ENCODE measurements at regions not wholly inside any gene's neighbourhood (a gene's known extent, or its start where the extent isn't known, plus 50 kb on each side); places are given as distances from the start of the nearest gene placed in this dataset.

DNA sequence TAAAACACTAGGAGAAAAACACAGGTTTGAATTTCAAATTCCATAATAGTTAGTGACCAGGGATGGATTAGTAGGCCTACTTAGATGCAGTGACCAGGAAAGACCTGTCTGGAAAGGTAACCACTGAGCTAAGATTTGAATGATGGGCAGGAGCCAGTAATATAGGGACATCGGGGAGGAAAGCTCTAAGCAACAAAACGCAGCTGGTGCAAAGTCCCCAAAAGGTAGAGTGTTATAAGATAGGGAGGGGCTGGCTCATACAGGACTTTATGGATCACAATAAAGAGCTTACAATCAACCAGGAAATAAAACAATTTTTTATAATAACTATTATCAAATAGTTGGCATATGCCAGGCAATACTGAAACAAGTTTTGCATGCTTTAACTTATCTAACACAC, 849.4 kb downstream of the LRRTM4 start:
- TF ChIP-seq, protein P1, sequence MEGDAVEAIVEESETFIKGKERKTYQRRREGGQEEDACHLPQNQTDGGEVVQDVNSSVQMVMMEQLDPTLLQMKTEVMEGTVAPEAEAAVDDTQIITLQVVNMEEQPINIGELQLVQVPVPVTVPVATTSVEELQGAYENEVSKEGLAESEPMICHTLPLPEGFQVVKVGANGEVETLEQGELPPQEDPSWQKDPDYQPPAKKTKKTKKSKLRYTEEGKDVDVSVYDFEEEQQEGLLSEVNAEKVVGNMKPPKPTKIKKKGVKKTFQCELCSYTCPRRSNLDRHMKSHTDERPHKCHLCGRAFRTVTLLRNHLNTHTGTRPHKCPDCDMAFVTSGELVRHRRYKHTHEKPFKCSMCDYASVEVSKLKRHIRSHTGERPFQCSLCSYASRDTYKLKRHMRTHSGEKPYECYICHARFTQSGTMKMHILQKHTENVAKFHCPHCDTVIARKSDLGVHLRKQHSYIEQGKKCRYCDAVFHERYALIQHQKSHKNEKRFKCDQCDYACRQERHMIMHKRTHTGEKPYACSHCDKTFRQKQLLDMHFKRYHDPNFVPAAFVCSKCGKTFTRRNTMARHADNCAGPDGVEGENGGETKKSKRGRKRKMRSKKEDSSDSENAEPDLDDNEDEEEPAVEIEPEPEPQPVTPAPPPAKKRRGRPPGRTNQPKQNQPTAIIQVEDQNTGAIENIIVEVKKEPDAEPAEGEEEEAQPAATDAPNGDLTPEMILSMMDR (IDR thresholded peaks at IDR 0.05), result no peak
- no peak for TF ChIP-seq ZFX (IDR thresholded peaks at IDR 0.05; ENCODE audit: borderline replicate concordance)
- H3K27ac ChIP-seq, result no peak overlapping the region

DNA sequence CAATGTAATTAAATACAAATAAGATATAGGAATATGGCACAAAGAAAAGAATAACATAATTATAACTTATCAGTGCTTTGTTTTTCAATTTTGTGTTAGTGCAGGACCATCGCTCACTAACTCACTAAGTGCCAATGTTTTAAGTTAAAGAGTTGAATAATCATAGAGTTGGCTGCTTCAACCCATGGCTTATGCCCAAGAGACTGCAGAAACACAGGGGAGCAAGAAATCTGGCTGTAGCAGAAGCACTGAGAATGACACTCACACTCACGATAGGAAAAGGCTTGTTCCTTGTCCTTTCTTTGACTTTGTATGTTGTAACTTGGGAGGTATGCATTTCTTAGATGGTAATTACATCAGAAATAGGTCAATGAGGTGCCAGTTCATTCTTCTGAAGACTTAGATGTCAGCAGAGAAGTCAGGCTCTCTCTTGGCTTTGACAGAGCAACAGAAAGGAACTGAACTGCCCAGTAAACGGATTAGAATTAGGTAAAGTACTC, 852.2 kb downstream of the LRRTM4 start:
- H3K27ac ChIP-seq, result no peak overlapping the region
- TF ChIP-seq, protein P1 (IDR thresholded peaks at IDR 0.05), result no peak
- no peak for TF ChIP-seq ZFX (IDR thresholded peaks at IDR 0.05; ENCODE audit: borderline replicate concordance)

DNA sequence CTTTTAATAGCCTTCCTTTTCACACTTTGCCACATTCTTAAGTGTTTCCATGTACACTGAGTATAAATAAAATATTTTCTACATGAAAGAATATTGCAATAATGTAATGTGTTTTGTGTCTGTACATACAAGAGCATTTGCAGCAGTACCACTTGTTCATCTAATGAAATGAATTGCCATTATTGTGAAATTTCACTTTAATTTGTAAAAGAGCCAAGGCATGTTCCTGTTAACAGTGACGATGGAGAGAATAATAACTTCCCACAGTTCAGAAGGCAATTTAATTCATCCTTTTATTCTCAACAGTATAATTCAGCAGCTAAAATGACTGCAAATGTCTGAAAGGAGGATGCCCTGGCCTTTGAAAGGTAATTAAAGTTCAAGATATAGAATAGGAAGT, 853.9 kb downstream of the LRRTM4 start:
- no peak overlapping the region for H3K27ac ChIP-seq
- TF ChIP-seq, protein P1 (IDR thresholded peaks at IDR 0.05), result no peak
- no peak for TF ChIP-seq ZFX (IDR thresholded peaks at IDR 0.05; ENCODE audit: borderline replicate concordance)

DNA sequence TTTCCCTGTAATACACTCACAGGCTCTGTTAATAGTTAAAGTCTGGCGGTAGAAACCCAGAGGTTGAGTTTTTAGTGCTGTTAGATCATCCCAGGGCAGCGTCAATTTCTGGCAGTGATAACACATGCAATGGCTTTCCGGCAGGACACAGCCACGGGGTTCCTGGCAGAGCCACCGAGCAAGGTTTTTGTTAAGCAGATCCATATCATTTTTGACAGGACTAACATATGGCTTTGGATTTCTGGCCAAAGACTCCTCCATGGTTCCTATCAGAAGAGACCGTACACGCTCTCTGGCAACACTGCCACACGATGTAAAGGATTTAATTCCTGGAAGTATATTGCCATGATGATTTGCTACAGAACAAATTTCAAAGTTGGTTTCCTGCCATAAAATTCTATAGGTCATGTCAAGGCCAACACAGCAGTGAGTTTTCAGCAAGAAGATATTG, 854.3 kb downstream of the LRRTM4 start:
- TF ChIP-seq, protein P1 (IDR thresholded peaks at IDR 0.05), result no peak
- TF ChIP-seq ZFX (IDR thresholded peaks at IDR 0.05; ENCODE audit: borderline replicate concordance), result no peak
- no peak overlapping the region for H3K27ac ChIP-seq

DNA sequence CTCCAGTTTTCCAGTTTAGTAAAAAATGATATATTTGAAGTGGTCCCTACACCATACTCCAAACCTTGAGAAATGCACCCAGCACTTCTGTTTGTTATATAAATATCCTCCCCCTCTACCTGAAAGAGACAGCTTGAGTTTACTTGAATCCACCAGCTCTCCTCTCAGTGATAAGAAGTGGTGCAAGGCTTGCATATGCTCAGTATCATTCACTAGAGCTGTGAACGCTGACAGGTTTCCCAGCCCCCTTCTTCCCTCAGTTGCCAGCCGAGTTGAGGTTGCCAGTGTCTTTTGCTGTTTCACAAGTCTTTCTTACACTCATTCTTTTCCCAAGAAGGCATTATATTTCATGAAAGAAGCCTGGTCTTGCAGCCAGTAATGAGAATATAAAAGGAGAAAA, 880.0 kb downstream of the LRRTM4 start:
- no peak for TF ChIP-seq ZFX (IDR thresholded peaks at IDR 0.05; ENCODE audit: borderline replicate concordance)
- TF ChIP-seq, protein P1 (IDR thresholded peaks at IDR 0.05), result no peak
- no peak overlapping the region for H3K27ac ChIP-seq

DNA sequence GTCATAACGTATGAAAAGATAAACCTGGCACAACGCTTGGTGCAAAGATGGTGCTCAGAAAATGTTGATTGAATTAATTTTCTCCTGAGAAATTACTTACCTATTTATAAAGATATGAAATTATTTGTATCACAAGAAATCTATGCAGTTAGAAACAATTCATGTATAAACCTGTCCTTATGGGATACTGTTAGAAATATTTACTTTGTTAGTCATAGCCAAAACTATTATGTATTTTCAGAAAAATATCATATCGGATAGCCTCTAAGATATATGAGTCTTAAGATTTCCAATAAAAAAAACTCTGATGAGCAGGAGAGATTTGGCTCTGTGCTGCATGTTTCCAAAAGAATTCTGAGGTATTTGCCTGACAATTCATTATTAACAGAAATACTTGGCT, 880.7 kb downstream of the LRRTM4 start:
- TF ChIP-seq, protein P1 (IDR thresholded peaks at IDR 0.05), result no peak
- no peak for TF ChIP-seq ZFX (IDR thresholded peaks at IDR 0.05; ENCODE audit: borderline replicate concordance)
- no peak overlapping the region for H3K27ac ChIP-seq

DNA sequence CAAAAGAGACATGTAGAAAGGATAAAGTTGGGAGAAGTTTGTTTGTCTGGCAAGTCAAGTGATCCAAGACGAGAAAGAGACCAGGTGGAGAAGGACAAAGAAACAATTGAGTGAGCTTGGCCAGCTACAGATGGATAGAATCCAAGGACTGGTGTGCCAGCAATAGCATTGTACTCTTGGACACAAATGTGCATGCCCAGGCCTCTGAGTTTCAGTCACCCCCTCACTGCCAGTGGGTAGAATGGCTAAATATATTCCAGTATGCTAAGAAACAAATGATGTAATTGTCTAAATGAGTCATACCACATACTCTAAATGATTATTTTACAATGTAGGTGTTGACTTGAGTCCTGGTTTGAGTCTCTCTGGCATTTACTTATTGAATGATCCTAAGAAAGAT, 881.3 kb downstream of the LRRTM4 start:
- no peak for TF ChIP-seq ZFX (IDR thresholded peaks at IDR 0.05; ENCODE audit: borderline replicate concordance)
- TF ChIP-seq, protein P1 (IDR thresholded peaks at IDR 0.05), result no peak
- no peak overlapping the region for H3K27ac ChIP-seq
